ENCODE measurements at regions not wholly inside any gene's neighbourhood (a gene's known extent, or its start where the extent isn't known, plus 50 kb on each side); places are given as distances from the start of the nearest gene placed in this dataset.

GRCh38 chr10:62512732-62513475 lies 138.7 kb downstream of the ZNF365 start:
- DNase-seq (ENCODE audit: insufficient read length, low spot score, missing footprints) = peak; percentile 63
- Histone ChIP-seq H3K4me1 (ENCODE audit: insufficient read depth, low read length) (no peaks in the 10 kb centered on the region), H4K20me1 (ENCODE audit: insufficient read depth, low read length) (no peaks in the 10 kb centered on the region), H3K27me3 (ENCODE audit: insufficient read depth, low read length) (no peaks in the 10 kb centered on the region), H3K9me3 (ENCODE audit: low read depth, low read length) (no peaks in the 10 kb centered on the region), H2AFZ (ENCODE audit: low read length) (no peak overlapping the region), H3K79me2 (ENCODE audit: insufficient read depth, low read length) (no peaks in the 10 kb centered on the region), H3K27ac (ENCODE audit: low read depth, low read length) (no peak overlapping the region), H3K36me3 (ENCODE audit: insufficient read depth, low read length) (no peaks in the 10 kb centered on the region), H3K4me3 (ENCODE audit: insufficient read depth, low read length) (no peak overlapping the region), H3K4me2 (ENCODE audit: insufficient read depth, low read length) (no peak overlapping the region)
- TF ChIP-seq CTCF (IDR thresholded peaks at IDR 0.05; ENCODE audit: extremely low read depth, low read depth, low read length) = no peak

- TF ChIP-seq CTCF (IDR thresholded peaks at IDR 0.05; ENCODE audit: extremely low read depth, low read depth, low read length) = no peak
- Histone ChIP-seq H3K4me2 (ENCODE audit: insufficient read depth, low read length) (no peak overlapping the region), H3K79me2 (ENCODE audit: insufficient read depth, low read length) (no peaks in the 10 kb centered on the region), H3K4me1 (ENCODE audit: insufficient read depth, low read length) (no peaks in the 10 kb centered on the region), H3K27me3 (ENCODE audit: insufficient read depth, low read length) (no peaks in the 10 kb centered on the region), H2AFZ (ENCODE audit: low read length) (no peak overlapping the region), H4K20me1 (ENCODE audit: insufficient read depth, low read length) (no peaks in the 10 kb centered on the region), H3K27ac (ENCODE audit: low read depth, low read length) (no peak overlapping the region), H3K9me3 (ENCODE audit: low read depth, low read length) (no peaks in the 10 kb centered on the region), H3K4me3 (ENCODE audit: insufficient read depth, low read length) (no peak overlapping the region), H3K36me3 (ENCODE audit: insufficient read depth, low read length) (no peaks in the 10 kb centered on the region)
- DNase-seq (ENCODE audit: insufficient read length, low spot score, missing footprints) = peak; percentile 45
Observed at GRCh38 chr10:62514079-62514693, 140.0 kb downstream of the ZNF365 start.

- no peak for TF ChIP-seq CTCF (IDR thresholded peaks at IDR 0.05; ENCODE audit: extremely low read depth, low read depth, low read length)
- Histone ChIP-seq H3K4me1 (ENCODE audit: insufficient read depth, low read length) (no peaks in the 10 kb centered on the region), H3K79me2 (ENCODE audit: insufficient read depth, low read length) (no peaks in the 10 kb centered on the region), H3K9me3 (ENCODE audit: low read depth, low read length) (no peaks in the 10 kb centered on the region), H3K4me3 (ENCODE audit: insufficient read depth, low read length) (no peak overlapping the region), H3K27ac (ENCODE audit: low read depth, low read length) (no peak overlapping the region), H4K20me1 (ENCODE audit: insufficient read depth, low read length) (no peaks in the 10 kb centered on the region), H3K4me2 (ENCODE audit: insufficient read depth, low read length) (no peak overlapping the region), H2AFZ (ENCODE audit: low read length) (no peak overlapping the region), H3K27me3 (ENCODE audit: insufficient read depth, low read length) (no peaks in the 10 kb centered on the region), H3K36me3 (ENCODE audit: insufficient read depth, low read length) (no peaks in the 10 kb centered on the region)
- no peak for DNase-seq (ENCODE audit: insufficient read length, low spot score, missing footprints)
Observed at GRCh38 chr10:62517252-62517651, 143.1 kb downstream of the ZNF365 start.

- peak overlapping the region; percentile 22 for H2AFZ ChIP-seq (ENCODE audit: low read length)
- no peaks in the 10 kb centered on the region for H3K27me3 ChIP-seq (ENCODE audit: insufficient read depth, low read length)
- H3K4me2 ChIP-seq (ENCODE audit: insufficient read depth, low read length) = peak overlapping the region; percentile 11
- H4K20me1 ChIP-seq (ENCODE audit: insufficient read depth, low read length) = no peaks in the 10 kb centered on the region
- no peaks in the 10 kb centered on the region for H3K36me3 ChIP-seq (ENCODE audit: insufficient read depth, low read length)
- TF ChIP-seq CTCF (IDR thresholded peaks at IDR 0.05; ENCODE audit: extremely low read depth, low read depth, low read length) = no peak
- no peaks in the 10 kb centered on the region for H3K9me3 ChIP-seq (ENCODE audit: low read depth, low read length)
- no peak for DNase-seq (ENCODE audit: insufficient read length, low spot score, missing footprints)
- H3K4me3 ChIP-seq (ENCODE audit: insufficient read depth, low read length) = no peak overlapping the region
- no peaks in the 10 kb centered on the region for H3K79me2 ChIP-seq (ENCODE audit: insufficient read depth, low read length)
- H3K27ac ChIP-seq (ENCODE audit: low read depth, low read length) = no peak overlapping the region
- H3K4me1 ChIP-seq (ENCODE audit: insufficient read depth, low read length) = no peaks in the 10 kb centered on the region
Observed at GRCh38 chr10:62527019-62527827, 153.1 kb downstream of the ZNF365 start.
